ENCODE measurements at regions not wholly inside any gene's neighbourhood (a gene's known extent, or its start where the extent isn't known, plus 50 kb on each side); places are given as distances from the start of the nearest gene placed in this dataset.

GRCh38 chr14:105742531-105742848, 216.1 kb downstream of the TMEM121 start:
- TF ChIP-seq EZH2phosphoT487 (IDR thresholded peaks at IDR 0.05; ENCODE audit: insufficient read depth, low read depth) (no peak), EZH2 (IDR thresholded peaks at IDR 0.05; ENCODE audit: insufficient read depth, poor library complexity, severe bottlenecking) (no peak)
